Stimulated activated CD4-positive, alpha-beta T cell treated with anti-CD3 and anti-CD28 coated beads, TNF-alpha, amount 100 ng/mL, for 1 hour (primary cell): ENCODE measurements at regions not wholly inside any gene's neighbourhood (a gene's known extent, or its start where the extent isn't known, plus 50 kb on each side); places are given as distances from the start of the nearest gene placed in this dataset.

Experiments used
- DNase-seq, 3 donors: peaks; one replicate each; pipeline ENCODE4 v3.0.0-alpha.2; 2020; ENCODE audit warnings: low read depth in 3 of 3, low spot score in 1 of 3

GRCh38 chr4:14742054-14742453 lies 260.2 kb upstream of the CPEB2 start:
- no peak for DNase-seq

GRCh38 chr4:14743172-14743571 lies 259.1 kb upstream of the CPEB2 start:
- no peak for DNase-seq

GRCh38 chr4:14743601-14744000 lies 258.7 kb upstream of the CPEB2 start:
- no peak for DNase-seq

- DNase-seq, result no peak
Observed at GRCh38 chr4:14744346-14744745, 257.9 kb upstream of the CPEB2 start.

GRCh38 chr4:14749910-14750309 lies 252.4 kb upstream of the CPEB2 start:
- no peak for DNase-seq

- no peak for DNase-seq
Observed at GRCh38 chr4:14752341-14753046, 249.8 kb upstream of the CPEB2 start.

GRCh38 chr4:14767142-14767541 lies 235.1 kb upstream of the CPEB2 start:
- DNase-seq, result no peak

GRCh38 chr4:14768449-14768848 lies 233.8 kb upstream of the CPEB2 start:
- DNase-seq, result no peak

GRCh38 chr4:14769993-14770392 lies 232.3 kb upstream of the CPEB2 start:
- no peak for DNase-seq

- DNase-seq, result no peak
Observed at GRCh38 chr4:14771094-14771493, 231.2 kb upstream of the CPEB2 start.

- no peak for DNase-seq
Observed at GRCh38 chr4:14771504-14772175, 230.6 kb upstream of the CPEB2 start.

- no peak for DNase-seq
Observed at GRCh38 chr4:14772388-14772787, 229.9 kb upstream of the CPEB2 start.

- no peak for DNase-seq
Observed at GRCh38 chr4:14783011-14783877, 219.0 kb upstream of the CPEB2 start.

GRCh38 chr4:14787221-14787620 lies 215.1 kb upstream of the CPEB2 start:
- DNase-seq, result no peak

GRCh38 chr4:14787894-14788293 lies 214.4 kb upstream of the CPEB2 start:
- DNase-seq, result no peak

GRCh38 chr4:14790494-14790893 lies 211.8 kb upstream of the CPEB2 start:
- no peak for DNase-seq

GRCh38 chr4:14792702-14793227 lies 209.5 kb upstream of the CPEB2 start:
- no peak for DNase-seq

- DNase-seq, result no peak
Observed at GRCh38 chr4:14800977-14801376, 201.3 kb upstream of the CPEB2 start.

GRCh38 chr4:14802596-14802995 lies 199.7 kb upstream of the CPEB2 start:
- DNase-seq, result no peak

- DNase-seq, result no peak
Observed at GRCh38 chr4:14807856-14808255, 194.4 kb upstream of the CPEB2 start.

- DNase-seq, result no peak
Observed at GRCh38 chr4:14809203-14809602, 193.1 kb upstream of the CPEB2 start.

- DNase-seq, result no peak
Observed at GRCh38 chr4:14810121-14810520, 192.2 kb upstream of the CPEB2 start.
